Stomach (tissue), 4 donors: ENCODE measurements at regions not wholly inside any gene's neighbourhood (a gene's known extent, or its start where the extent isn't known, plus 50 kb on each side); places are given as distances from the start of the nearest gene placed in this dataset.
"Not testable (repeated sequence)": the region's sequence is repeated elsewhere in the genome, so short reads cannot be mapped to it uniquely, and the experiment has no call there.

Source experiments
- CTCF ChIP-seq, 7 experiments: fragments of 450-650 bp in 4 of 7; fragments of 200-600 bp in 3 of 7; sonication (generic) in 3 of 7; IDR thresholded peaks; one replicate each; pipeline ENCODE4 v1.5.1; 2016 to 2019; ENCODE audit warnings: antibody characterized with exemption in 7 of 7, control low read depth in 2 of 7, mild to moderate bottlenecking in 1 of 7
- EP300 ChIP-seq: sonication (generic); formaldehyde crosslinking; IDR thresholded peaks from one replicate; pipeline ENCODE4 v1.6.1; 2017; ENCODE audit warnings: antibody characterized with exemption
- POLR2A ChIP-seq, 4 donors: fragments of 450-650 bp; IDR thresholded peaks; one replicate each; pipeline ENCODE4 v1.6.1; 2016; ENCODE audit warnings: antibody characterized with exemption in 4 of 4, control low read depth in 2 of 4, mild to moderate bottlenecking in 1 of 4, moderate library complexity in 1 of 4
- POLR2AphosphoS5 ChIP-seq, 3 donors: sonication (generic); formaldehyde crosslinking; IDR thresholded peaks; one replicate each; pipeline ENCODE4 v1.6.1; 2016; ENCODE audit warnings: antibody characterized with exemption in 3 of 3

GRCh38 chr1:838291-838690, 85.4 kb upstream of the SAMD11 start:
- not testable (repeated sequence) for TF ChIP-seq CTCF (IDR thresholded peaks at IDR 0.05); POLR2AphosphoS5 (IDR thresholded peaks at IDR 0.05); POLR2A (IDR thresholded peaks at IDR 0.05); EP300
